HG02763 (cell line): ENCODE measurements at regions not wholly inside any gene's neighbourhood (a gene's known extent, or its start where the extent isn't known, plus 50 kb on each side); places are given as distances from the start of the nearest gene placed in this dataset.
"Not testable (repeated sequence)": the region's sequence is repeated elsewhere in the genome, so short reads cannot be mapped to it uniquely, and the experiment has no call there.

ENCODE experiments used
- ATAC-seq: cut with Tn5 transposase; IDR thresholded peaks from one replicate; pipeline ENCODE4 v1.9.1; 2021; ENCODE audit warnings: mild to moderate bottlenecking, moderate library complexity; ENCODE audit not compliant: unreplicated experiment

- peak; percentile 43 for ATAC-seq
Measured at GRCh38 chr17:14744761-14745473, 444.0 kb downstream of the HS3ST3B1 start.

GRCh38 chr17:14741491-14741890, 440.6 kb downstream of the HS3ST3B1 start:
- ATAC-seq: no peak

- no peak for ATAC-seq
Measured at GRCh38 chr17:14739656-14740431, 439.0 kb downstream of the HS3ST3B1 start.

DNA sequence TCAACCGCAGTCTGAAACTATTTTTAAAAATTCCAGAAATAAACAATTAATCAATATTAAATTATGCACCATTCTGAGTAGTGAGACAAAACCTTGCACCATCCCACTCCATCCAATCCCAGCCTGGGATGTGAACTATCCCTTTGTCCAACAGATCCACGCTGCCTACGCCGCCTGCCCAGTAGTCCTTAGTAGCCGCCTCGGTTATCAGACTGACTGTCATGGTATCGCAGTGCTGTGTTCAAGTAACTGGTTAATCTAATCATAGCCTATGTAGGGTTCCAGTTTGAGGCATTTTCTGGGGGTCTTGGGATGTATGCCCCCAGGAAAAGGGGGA, 437.7 kb downstream of the HS3ST3B1 start:
- ATAC-seq: no peak

DNA sequence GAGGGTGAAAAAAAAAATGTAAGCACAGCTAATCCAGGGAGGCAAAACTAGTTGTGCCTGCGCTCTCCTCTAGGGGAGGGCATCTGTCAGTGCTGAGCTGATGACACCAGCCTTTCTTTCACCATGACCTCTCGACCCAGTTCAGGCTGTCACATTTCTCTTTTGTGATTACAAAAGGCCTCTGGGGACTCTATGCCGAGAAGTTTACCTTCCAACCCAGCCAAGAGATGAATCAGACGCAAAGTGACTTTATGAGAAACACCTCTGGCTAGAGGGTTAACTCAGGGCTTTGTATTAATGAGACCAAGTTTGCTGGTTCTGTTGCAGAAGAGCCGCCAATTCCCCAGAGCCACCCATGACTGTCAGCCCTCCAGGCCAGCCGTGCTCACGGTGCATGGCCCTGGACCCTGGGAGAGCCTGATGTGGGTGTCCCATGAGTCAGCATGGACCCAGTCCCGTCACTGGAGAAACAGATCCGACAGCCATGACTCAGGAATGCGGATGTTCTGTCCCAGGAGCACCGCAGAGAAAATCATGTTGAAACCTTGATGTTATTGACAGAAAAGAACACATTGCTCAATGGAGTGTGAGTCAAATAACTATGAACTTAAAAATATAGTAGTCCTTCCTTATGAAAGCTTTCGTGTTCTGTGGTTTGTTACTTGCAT, 437.2 kb downstream of the HS3ST3B1 start:
- peak; percentile 76 for ATAC-seq

GRCh38 chr17:14736631-14737030, 435.8 kb downstream of the HS3ST3B1 start:
- no peak for ATAC-seq

DNA sequence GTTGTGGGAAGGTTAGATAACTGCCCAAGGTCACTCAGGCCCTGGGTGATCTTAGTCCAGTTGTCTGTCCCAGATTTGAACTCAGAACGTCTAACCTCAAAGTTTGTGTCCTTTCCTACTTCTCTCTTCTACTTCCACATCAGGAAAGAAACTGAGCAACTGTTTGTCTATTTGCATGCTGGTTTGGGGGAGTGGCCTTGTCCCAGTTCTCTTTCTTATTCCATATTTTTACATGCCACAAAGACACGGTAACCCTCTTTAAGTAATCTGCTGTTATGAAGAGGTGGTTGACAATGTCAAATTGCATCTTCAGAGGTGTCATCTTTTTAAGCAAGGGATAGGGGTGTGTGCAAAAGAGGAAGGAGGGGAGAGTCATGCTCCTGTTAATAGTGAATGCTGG, 432.5 kb downstream of the HS3ST3B1 start:
- no peak for ATAC-seq

DNA sequence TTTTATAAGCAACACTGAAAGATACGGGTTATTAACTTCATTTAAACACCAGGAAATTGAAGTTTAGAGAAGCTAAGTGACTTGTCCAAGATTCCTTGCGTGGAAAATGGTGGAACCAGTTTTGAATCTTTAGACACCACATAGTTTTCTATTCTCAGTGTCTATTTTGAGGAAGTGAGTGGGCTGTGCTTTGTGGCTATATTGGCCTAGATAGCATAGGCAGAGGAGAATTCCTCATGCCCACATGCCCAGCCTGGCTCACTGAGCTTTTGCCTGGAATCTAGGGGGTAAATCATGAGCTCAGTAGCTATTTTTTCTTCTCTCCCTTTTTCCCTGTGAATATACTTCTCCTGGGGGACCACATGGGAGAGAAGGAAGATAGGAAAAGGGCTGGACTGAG, 431.3 kb downstream of the HS3ST3B1 start:
- ATAC-seq: no peak

GRCh38 chr17:14731591-14731990, 430.7 kb downstream of the HS3ST3B1 start:
- no peak for ATAC-seq

DNA sequence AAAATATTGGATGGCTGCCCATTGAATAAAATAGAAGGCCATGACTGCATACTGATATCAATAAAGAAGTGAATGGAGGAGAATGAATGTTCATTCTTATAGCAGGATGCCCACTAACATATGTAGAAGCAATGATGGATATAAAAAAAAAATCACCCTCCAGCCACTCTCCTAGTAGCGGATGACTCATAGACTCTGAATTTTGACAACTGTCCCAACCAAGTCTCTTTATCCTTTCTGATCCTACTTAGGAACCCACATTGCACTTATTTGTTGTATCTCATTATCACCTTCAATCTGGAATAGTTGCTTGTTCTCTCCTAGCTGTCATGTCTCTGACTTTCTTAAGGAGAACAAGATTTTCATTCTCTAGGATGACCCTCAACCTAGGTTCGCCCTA, 429.9 kb downstream of the HS3ST3B1 start:
- no peak for ATAC-seq

DNA sequence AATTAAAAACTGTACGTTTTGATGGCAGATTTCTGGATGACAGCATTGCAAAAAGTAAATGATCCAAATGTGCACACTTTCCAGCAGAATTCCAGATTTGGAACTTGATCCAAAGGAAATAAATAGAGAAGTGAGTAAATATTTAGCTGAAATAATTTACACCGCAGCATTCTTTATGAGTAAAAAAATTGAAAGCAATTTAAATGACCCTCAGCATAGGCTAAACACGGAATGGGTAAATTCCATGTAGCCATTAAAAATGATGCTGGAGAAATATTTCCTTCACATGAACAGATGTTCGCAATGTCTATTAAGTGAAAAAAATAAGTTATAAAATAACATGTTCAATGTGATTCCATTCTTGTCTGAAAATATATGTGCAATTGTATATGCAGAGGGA, 424.8 kb downstream of the HS3ST3B1 start:
- no peak for ATAC-seq

DNA sequence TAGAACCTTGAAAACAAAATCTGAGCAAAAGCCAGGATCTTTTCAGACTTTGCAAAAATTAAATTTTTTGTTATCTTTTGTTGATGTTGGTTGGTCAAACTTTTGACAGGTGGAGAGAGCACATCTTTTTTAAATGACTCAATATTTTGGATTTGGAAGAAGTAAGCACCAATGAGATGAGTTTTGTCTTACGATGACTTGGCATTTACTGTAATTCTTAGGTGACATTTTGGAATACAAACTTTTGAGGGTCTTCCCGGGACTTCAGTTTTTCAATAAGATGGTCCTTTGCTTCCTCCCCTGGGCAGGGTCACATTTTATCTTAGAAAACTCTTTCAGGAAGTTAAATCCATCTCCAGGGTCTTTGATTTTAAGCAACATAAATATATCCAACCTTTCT, 423.9 kb downstream of the HS3ST3B1 start:
- no peak for ATAC-seq

DNA sequence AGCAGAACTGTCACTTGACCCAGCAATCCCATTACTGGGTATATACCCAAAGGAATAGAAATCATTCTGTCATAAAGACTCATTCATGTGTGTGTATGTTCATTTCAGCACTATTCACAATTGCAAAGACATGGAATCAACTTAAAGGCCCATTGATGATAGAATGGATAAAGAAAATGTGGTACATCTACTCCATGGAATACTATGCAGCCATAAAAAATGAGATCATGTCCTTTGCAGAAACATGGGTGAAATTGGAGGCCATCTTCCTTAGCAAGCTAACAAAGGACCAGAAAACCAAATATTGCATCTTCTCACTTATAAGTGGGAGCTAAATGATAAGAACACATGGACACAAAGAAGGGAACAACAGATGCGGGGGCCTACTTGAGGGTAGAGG, 422.5 kb downstream of the HS3ST3B1 start:
- ATAC-seq: not testable (repeated sequence)

DNA sequence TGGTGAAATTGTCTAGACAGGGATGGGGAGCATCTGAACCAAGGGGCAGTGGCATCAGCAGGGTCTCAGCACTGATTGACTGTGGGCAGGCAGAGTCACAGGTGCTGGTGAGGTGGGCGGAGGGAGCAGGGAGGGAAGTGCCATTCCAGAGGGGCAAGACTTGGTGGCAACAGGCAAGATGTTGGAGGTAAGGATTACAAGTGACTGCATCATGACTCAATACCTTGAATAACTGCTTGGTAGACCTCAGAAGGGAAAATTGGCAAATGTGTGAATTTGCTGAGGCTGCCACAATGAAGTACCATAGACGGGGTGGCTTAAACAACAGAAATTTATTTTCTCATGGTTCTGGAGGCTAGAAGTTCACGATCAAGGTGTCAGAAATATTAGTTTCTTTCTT, 419.1 kb downstream of the HS3ST3B1 start:
- no peak for ATAC-seq

DNA sequence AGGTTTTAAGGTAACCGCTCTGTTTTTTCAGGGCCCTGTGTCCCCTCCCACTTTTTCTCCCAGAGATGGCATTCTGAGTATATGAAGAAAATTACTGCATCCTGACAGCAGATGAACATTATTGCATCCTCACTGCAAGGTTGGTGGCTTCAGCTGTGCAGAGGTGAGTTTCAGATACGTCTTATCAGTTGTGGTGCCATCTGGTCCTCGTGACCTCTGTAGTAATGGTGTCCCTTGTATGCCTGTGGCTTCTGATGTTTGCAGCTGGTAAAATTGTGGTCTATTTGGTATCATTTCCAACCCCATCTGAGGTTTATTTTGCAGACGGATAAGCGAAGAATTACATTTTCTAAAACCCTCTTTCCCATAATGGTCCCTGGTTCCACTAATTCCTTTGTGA, 417.0 kb downstream of the HS3ST3B1 start:
- ATAC-seq: no peak

DNA sequence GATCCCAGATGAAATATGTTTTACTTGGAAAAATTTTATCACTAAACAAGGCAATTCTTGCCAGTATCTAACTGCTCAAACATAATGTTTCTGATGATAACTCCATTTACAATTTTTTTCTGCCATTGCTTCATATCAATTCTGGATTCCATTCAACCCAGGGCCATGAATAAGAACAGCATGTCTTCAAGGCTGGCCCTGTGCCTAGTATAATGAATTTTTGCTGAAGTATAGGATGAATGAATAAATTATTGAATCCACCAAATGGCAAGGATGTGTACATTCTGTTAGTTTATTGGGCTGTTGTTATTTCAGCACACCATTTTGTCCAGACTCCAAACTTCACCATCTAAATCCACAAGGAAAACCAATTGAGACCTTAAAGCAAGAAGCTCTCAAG, 414.7 kb downstream of the HS3ST3B1 start:
- ATAC-seq: no peak

DNA sequence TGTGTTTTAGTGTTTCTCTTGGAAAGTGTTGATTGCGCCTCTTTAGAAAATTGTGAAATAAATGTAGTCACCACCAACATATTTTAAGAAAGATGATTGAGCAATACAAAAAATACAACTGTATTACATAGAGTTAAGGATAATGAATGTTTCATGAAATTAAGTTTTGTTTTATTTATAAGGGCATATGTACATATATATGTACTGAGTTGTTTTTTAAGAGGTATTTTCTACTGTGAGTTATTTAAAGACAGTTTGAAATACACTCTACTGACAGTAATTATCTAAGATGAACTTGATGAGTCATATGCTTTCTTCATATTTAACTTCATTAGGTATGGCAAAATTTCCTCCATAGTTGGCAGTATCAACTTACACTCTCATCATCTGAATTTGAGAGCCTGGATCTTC, 411.7 kb downstream of the HS3ST3B1 start:
- ATAC-seq: no peak

DNA sequence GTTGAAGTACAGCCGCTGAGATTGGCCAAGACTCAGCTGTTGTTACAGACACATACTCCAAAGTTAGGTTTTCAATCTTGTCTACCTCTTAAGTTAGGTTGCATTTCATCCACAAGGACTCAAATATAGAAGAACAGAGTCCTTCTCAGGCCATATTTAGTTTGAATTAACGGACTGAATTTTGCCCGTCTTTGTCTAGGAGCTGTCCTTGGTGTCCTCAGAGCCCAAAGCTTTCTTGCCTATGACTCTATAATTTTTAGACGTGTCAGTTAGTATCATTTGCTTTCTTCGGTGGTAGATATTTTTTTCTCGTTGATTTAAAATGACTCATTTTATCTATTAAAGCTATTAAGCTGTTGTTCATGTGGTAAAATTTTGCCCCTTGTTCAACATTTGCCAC, 403.2 kb downstream of the HS3ST3B1 start:
- ATAC-seq: no peak

DNA sequence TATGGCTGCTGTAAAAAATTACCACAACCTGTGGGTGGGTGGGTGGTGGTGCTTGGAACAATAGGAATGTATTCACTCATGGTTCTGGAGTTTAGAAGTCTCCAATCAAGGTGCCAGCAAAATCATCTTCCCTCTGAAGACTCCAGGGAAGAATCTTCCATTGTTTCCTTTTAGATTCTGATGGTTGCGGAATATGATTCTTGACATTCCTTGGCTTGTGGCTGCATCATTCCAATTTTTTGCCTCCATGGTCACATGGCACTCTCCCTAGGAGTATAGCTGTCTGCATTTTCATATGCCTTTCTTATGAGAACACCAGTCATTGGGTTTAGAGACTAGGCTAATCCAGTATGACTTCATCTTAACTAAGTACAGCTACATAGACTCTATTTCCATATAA, 401.0 kb downstream of the HS3ST3B1 start:
- ATAC-seq: no peak

DNA sequence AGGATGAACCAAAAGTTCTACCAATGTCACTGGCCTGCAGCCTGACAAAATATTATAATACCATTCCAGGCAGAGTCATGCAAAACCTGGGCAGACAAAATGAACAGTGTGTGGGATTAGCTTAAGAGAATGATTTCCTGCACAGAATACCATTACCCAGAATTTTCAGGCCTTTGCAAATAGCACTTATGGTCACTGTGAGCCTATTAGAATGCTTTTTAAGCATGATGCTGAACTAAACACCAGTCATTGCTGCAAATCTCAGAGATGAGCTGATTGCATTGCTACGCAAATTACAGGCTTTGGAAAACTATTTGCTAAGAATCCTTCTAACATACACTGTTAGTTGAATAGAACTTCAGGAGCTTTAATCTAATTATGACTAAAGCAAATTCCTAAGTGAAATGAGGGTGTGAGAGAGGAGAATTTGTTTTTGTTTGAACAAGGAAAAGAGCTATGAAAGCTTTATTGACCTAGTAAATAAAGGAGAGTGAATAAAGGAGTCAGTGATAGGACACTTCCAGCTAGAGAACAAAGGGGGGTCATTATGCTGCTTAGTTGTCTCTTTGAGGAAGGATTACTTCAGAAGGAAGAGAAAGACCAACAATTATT, 398.8 kb downstream of the HS3ST3B1 start:
- ATAC-seq: no peak

DNA sequence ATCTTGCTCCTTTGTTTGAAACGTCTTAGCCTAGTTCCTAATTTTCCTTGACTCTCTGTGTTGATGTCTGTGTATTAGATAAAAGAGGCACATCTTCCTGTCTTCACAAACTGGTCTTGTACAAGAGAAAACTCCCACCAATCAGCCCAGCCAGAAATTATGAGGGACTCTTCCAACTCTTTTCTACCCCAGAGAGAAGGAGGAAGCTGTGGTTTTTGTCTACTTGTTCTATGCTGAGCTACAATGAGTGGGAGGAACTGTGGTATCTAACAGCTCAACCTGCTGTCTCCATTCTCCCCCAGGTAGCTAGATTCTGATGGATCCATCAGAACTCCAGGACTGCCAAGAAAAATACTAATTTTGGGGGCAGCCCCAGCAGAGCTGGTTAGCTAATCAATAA, 392.5 kb downstream of the HS3ST3B1 start:
- ATAC-seq: no peak

DNA sequence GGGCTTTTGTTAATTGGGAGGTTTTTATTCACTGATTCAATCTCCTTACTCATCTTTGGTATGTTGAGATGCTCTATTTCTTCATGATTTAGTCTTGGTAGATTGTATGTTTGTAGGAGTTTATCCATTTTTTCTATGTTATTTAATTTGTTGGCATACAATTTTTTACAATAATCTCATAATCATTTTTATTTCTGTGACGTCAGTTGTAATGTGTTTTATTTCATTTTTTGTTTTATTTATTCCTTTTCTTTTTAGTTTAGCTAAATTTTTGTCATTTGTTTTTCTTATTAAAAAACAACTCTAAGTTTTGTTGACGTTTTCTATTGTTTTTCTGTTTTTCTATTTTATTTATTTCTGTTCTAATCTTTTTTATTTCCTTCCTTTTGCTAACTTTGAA, 389.8 kb downstream of the HS3ST3B1 start:
- ATAC-seq: no peak
